GM18498 (cell line): ENCODE measurements at regions not wholly inside any gene's neighbourhood (a gene's known extent, or its start where the extent isn't known, plus 50 kb on each side); places are given as distances from the start of the nearest gene placed in this dataset.

Experiments
- ATAC-seq: cut with Tn5 transposase; IDR thresholded peaks from one replicate; pipeline ENCODE4 v1.9.1; 2021; ENCODE audit warnings: mild to moderate bottlenecking, moderate library complexity; ENCODE audit not compliant: unreplicated experiment

DNA sequence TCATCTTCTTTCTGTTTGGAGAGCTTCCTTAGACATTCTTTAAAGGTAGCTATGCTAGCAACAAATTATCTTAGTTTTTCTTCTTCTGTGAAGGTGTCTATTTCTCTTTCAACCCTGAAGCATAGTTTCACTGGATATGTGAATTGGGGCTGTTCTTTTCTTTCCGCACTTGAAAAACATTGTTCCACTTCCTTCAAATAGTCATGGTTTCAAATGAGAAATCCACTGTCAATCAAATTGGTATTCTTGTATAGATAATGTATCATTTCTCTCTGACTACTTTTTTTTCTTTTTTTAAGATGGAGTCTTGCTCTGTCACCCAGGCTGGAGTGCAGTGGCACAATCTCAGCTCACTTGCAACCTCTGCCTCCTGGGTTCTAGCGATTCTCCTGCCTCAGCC is 254.0 kb downstream of the ANAPC1 start:
- no peak for ATAC-seq

DNA sequence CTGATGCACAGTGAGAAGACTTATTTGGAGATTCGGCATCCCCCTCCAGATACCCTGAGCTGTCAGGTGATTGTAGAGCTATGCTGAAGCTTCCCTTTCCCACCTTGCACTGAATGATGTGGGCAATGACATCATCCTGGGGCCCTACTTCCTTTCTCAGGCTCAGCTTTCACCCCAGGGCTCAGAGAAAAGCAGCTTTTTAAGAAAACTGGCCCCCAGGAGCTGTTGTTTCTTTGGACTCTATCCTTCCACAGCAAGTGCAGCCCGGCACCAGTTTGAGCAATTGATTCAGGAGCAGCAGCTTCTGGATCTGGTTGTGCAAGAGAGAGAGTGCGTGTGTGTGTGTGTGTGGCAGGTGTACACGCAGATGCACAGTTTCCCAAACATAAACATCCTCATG is 251.3 kb downstream of the ANAPC1 start:
- ATAC-seq, result no peak

GRCh38 chr2:111633189-111633588 is 250.8 kb downstream of the ANAPC1 start:
- no peak for ATAC-seq

- ATAC-seq, result no peak
These were observed 250.3 kb downstream of the ANAPC1 start for GRCh38 chr2:111633643-111634042.

DNA sequence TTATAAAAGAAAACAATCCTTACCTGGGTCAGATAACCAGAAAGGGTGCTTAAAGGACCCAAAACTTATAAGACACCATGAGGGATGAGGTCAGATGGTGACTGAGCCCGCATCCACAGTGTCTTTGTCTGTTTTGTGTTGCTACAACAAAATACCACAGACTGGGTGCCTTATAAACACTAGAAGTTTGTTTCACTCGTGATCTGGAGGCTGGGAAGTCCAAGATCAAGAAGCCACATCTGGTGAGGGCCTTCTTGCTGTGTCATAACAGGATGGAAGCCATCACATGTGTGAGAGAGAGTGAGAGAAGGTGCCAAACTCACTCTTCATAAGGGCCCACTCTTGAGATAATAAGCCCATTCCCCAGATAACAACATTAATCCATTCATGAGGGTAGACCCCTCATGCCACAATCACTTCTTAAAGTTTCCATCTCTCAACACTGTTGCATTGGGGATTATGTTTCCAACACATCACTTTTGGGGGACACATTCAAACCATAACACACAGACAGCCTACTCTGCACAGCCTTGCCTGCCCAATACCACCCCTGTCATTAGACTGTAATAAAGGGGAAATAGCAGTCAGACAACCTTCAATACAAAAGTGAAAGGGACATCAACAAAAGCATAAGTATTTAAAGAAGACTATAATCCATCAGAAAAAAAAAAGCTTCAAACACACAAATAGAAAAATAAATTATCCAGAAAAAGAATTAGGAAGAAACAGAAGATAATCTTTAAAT is 249.8 kb downstream of the ANAPC1 start:
- no peak for ATAC-seq

DNA sequence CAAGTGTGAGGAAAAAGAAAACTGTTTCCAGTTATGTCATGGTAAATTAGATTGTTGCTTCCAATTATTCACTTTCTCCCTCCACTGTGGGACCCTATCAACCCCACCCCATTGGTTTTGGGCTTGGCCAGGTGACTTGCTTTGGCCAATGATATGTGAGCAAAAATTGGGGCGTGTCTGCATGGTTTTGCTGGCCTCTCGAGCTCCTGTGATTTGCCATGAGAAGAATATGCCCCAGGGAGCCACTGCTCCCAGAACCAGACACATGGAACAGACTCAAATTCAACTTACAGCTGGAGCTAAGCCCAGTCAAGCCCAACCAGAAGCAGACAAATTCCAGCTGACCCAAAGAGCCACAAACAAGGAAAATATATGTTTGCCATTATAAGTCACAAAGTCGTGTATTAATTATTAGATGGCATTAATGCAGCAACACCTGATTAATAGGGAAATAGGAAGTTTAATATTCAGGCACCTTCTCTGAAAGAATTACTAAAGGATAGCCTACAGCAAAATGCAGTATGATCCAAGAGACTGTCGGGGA is 248.9 kb downstream of the ANAPC1 start:
- no peak for ATAC-seq

DNA sequence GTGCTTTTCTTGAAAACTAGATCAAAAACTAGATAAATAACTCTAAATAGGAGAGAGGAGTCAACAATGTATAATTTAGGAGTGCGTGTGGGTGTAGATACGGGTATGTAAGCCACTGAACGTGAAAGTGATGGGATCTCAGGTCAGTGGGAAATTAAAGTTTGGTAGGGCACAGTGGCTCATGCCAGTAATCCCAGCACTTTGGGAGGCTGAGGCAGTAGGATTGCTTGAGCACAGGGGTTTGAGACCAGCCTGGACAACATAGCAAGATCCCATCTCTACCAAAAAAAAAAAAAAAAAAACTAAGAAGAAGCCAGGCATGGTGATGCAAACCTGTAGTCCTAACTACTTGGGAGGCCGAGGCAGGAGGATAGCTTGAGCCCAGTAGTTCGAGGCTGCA is 247.1 kb downstream of the ANAPC1 start:
- ATAC-seq, result no peak

DNA sequence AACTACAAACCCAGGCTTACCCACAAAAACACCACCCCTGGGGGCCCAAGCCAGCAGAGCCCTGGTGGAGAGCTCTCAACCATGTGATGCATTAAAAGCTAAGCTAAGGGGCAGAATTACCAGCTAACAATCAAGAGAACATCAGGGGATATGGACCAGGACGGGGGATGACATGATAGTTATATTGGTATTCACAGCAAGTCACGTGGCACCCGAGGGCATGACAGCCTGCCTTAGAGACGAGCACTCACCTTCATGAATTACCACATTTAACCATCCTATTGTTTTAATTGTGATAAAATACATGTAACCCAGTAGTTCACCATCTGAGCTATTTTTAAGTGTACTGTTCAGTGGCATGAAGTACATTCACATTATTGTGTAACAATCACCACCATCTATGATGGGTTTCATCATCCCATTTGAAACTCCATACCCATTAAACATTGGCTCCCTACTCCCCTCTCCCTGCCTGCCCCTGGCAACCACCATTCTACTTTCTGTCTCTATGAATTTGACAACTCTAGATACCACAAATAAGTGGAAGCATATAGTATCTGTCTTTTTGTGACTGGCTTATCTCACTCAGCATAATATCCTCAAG is 245.6 kb downstream of the ANAPC1 start:
- ATAC-seq, result no peak

DNA sequence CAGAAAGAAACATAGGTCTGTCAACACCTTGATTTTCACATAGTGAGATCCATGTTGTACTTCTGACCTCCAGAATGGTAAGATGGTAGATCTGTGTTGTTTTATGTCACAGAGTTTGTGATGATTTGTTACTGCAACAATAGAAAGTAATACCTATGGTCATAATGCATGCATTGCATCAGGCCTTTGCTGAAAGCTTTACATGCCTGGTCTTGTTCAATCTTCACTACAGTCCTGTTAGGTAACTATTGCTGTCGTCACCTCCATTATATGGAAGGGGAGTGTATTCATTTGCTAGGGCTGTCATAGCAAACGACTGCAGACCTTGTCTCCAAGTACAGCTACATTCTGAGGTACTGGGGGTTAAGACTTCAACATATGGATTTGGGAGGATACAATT is 243.5 kb downstream of the ANAPC1 start:
- ATAC-seq, result no peak

DNA sequence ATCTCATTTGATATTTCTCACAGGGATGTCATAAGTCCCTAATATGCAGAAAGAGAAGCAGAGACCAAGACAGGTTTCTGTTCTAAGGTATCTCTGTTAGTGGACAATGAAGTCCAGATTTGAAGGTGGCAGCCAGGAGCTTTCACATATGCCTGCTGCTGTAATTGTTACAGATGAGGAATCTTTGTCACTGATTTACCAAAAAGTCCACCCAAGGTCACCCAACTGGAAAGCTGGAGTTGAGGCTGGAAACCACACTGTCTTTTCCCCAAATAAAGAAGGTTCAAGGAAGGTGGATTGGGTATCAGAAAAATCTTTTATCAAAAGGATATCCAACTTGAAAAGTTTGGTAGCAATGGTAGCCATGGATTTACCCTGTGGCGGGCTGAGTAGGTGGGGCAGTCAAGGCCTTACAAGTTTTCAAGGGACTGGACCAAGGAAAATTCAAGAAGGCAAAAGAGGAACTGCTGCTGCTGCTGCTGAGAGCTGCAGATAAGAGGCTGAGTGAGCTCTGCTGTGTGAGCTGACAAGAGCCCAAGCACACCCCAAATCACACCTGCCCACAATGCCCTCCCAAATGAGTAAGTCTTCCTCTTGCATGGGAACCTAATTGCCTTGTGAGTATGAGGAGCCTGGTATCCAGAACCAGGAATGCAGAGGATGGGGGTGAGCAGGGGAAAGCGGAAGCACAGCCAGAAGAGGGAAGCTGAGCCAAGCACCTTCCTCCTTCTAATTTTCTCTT is 241.2 kb downstream of the ANAPC1 start:
- no peak for ATAC-seq

DNA sequence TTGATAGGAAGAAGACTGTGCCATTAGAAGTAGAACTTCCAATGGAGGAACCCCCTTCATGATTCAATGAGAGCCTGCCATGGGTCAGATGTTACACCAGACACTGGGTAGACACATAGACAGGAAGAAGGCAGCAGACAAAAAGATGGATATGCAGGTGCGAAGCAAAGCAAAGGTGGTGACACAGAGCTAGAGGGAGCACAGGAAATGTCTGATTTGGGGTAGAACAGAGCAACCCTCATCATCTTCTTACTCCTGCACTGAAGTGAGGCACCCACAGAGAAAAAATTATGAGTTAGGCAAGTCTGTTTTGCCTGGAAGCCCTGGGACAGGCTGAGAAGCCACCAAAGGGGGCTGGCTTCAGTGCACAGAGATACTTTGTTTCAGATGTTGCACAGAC is 240.2 kb downstream of the ANAPC1 start:
- ATAC-seq, result no peak

DNA sequence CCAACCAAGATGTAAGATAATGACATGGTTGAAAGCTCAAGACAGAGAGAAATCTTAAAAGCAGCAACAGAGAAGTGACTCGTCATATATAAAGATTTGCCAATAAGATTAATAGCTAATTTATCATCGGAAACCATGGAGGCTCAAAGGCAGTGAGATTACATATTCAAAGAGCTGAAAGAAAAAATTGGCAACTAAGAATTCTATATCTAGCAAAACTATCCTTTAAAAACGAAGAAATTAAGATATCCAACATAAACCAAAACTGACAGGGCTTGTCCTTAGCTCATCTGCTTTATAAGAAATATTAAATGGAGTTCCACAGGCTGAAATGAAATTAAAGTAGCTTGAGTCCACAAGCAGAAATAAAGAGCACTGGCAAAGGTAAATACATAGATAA is 236.6 kb downstream of the ANAPC1 start:
- ATAC-seq, result no peak

- no peak for ATAC-seq
These were observed 232.0 kb downstream of the ANAPC1 start for GRCh38 chr2:111652038-111652437.

DNA sequence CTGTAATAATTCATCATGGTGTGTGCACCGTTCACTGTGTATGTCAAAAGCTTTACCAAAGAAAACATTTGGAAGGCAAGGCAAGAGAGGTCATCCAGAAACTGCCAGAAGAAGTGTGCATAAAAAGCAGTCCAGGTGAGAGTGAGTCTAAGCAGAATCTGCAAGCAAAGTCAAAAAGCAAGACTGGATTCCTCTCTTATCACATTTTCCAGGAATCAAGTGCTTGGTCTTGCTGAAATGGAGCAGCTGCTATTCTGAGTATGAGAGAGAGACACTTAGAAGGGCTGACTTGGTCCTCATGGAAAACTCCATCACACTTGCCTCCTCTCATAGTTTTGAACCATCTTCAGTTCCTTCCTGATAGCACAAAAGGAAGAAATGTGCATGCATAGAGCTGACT is 231.3 kb downstream of the ANAPC1 start:
- ATAC-seq, result no peak

GRCh38 chr2:111653103-111653624 is 230.8 kb downstream of the ANAPC1 start:
- ATAC-seq, result no peak

DNA sequence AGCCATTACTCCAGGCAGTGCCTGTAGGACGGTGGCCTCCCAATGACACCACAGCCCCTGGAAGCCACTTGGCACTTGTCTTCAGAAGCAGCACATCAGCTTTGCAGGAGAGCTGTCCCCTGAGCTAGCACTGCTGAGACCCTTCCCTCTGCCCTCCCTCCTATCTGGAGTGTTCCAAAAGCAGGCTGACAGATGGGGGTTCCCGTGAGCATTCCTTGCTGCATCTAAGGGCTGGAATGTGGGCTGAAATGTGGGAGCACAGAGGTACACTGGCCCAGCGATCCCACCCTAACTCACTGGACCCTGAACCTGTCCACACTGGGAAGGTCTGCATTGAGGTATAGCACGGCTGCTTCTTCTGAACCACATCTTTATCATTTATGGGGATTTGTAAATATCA is 230.1 kb downstream of the ANAPC1 start:
- ATAC-seq, result no peak

- no peak for ATAC-seq
These were observed 229.2 kb downstream of the ANAPC1 start for GRCh38 chr2:111654829-111655228.

DNA sequence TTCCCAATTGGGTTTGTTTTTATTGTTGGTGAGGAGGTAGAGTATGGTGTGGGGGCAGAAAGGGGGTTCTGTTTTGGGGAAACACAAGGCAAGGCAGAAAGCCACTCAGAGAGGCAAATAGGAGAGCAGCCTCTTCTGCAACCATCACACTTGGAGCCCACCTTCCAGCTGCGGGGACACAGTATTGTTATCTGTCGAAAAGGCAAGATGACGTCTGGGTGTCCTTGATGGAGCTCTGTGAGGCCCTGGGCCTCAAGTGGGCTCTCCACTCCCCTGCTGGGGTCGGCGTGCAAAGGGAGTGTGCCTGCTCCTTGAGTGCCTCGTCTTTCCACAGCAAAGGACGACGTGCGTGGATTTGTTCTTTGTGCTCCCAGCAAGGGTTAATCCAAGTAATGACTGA is 227.6 kb downstream of the ANAPC1 start:
- ATAC-seq, result no peak

GRCh38 chr2:111656894-111657293 is 227.1 kb downstream of the ANAPC1 start:
- no peak for ATAC-seq

DNA sequence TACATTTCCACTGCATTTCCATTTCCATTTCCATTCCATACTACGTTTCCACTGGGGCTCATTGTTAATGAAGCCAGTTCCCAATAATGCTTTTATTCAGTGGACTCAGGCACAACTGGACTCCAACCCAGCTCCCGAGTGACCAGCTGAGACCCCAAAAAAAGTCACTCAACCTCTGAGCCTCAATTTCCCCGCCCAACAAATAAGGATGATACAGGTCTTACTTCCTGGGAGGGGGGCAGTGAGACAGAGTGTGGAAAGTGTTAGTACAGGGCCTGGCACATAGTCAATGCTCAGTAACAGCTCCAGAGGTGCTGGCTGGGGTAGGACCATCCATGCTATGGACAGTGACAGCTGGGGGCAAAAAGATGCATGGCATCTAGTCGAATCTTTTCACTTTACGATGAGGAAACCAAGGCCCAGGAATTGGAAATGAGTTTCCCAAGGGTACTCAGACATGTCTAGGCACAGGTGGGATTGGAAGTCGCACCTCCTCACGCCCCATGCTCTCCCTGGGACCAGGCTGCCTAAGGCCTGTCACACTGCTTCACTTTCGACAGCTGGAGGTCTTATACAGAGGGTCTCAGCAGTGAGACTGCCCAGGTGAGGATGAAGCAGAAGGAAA is 226.5 kb downstream of the ANAPC1 start:
- ATAC-seq, result no peak
